H1 (cell line): ENCODE measurements at regions not wholly inside any gene's neighbourhood (a gene's known extent, or its start where the extent isn't known, plus 50 kb on each side); places are given as distances from the start of the nearest gene placed in this dataset.

Source experiments
- CBX8 ChIP-seq: fragments of 300-800, 300-1000 bp; sonication (generic); IDR thresholded peaks from 2 replicates; pipeline ENCODE4 v1.7.1; 2016; ENCODE audit warnings: low read depth, low read length, borderline replicate concordance
- MAX ChIP-seq: IDR thresholded peaks from 2 replicates; pipeline ENCODE4 v1.6.1; 2012; ENCODE audit warnings: inconsistent platforms
- SUZ12 ChIP-seq: fragments of 200-600 bp; sonication (generic); IDR thresholded peaks from 2 replicates; pipeline ENCODE4 v1.6.1; 2012; ENCODE audit warnings: mild to moderate bottlenecking, inconsistent platforms, low read length, moderate library complexity, mixed read lengths
- TBP ChIP-seq: IDR thresholded peaks from 2 replicates; pipeline ENCODE4 v1.6.1; 2011; ENCODE audit warnings: low read depth, low read length, improper control_type of control experiment

- no peak for TF ChIP-seq SUZ12
- no peak for TF ChIP-seq TBP
- no peak for TF ChIP-seq MAX
- no peak for TF ChIP-seq CBX8
Measured at GRCh38 chr19:28247243-28247642, 965.7 kb downstream of the UQCRFS1 start (continued).
